ENCODE measurements at regions not wholly inside any gene's neighbourhood (a gene's known extent, or its start where the extent isn't known, plus 50 kb on each side); places are given as distances from the start of the nearest gene placed in this dataset.

DNA sequence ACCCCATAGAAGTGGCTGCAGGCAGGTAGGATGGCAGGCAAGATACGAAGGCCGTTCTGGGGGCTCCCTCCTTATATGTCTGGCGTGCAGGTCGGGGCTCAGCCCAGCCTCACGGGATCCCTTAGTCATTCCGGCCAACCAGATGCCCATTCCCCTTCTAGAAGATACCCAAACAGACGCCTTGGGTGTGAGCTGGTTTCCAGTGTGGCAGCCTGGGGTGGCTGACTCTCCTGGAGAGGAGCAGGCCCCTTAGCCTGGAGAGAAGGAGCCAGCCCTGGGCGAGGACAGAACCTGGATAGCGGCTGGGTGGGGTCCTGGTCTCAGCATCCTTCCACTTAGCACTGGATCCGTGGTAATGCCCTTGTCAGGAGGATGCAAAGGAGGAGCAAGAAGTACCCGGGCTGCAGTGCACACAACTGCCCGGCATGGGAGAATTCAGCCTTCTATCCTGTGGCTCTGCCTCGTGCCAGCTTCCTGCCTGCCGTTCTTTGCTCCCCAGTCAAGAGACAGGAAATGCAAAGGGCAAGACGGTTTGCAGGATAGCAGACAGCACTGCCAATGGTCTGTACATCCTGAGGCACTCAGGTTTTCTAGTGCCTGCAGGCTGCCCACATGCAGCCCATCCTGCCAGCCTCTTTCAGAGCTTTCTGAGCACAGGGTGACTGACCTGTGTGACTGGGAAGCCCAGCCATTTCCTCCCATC, 56.7 kb upstream of the WASF3 start:
- intact Hi-C loops (cut with micrococcal nuclease) = no loop called here
- peaks cover 13% of the 10 kb centered on the region for H3K4me1 Mint-ChIP-seq (ENCODE audit: low read depth)
- ChIA-PET POLR2A (no interaction called here), CTCF (interaction anchor here (1.2 to 2.5 kb wide), 2 partner anchors 198 to 316 kb away, joined by 4 to 11 read pairs; no protein-coding TSS in a partner anchor)
- H3K9me3 Mint-ChIP-seq = no peaks in the 10 kb centered on the region
- ATAC-seq (no peak), DNase-seq (no peak)
- H3K36me3 Mint-ChIP-seq (ENCODE audit: low read depth) = no peaks in the 10 kb centered on the region
- H3K27me3 Mint-ChIP-seq = peaks cover 2% of the 10 kb centered on the region
- H3K4me3 Mint-ChIP-seq = no peak overlapping the region
- no peak overlapping the region for H3K27ac Mint-ChIP-seq
- TF ChIP-seq, protein P1, sequence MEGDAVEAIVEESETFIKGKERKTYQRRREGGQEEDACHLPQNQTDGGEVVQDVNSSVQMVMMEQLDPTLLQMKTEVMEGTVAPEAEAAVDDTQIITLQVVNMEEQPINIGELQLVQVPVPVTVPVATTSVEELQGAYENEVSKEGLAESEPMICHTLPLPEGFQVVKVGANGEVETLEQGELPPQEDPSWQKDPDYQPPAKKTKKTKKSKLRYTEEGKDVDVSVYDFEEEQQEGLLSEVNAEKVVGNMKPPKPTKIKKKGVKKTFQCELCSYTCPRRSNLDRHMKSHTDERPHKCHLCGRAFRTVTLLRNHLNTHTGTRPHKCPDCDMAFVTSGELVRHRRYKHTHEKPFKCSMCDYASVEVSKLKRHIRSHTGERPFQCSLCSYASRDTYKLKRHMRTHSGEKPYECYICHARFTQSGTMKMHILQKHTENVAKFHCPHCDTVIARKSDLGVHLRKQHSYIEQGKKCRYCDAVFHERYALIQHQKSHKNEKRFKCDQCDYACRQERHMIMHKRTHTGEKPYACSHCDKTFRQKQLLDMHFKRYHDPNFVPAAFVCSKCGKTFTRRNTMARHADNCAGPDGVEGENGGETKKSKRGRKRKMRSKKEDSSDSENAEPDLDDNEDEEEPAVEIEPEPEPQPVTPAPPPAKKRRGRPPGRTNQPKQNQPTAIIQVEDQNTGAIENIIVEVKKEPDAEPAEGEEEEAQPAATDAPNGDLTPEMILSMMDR (IDR thresholded peaks at IDR 0.05) = no peak

DNA sequence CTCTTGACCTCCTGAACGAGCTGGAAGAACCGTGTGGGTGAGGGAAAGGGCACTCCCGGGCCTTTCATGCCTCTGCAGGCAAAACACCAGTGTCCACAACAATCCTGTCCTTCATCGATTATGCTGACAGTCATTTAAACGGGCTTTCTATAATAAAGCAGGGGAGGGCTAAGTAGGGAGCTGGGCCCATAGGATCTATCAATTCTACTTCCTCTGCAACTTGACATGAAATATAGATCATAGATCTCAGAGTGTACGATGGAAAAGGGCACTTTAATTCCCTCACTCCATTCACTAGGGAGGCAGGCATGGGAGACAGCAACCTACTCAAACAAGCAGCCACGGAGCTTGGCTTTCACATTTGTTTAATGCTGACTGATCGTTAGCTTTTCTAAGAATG, 55.8 kb upstream of the WASF3 start:
- POLR2A ChIA-PET = no interaction called here
- TF ChIP-seq, protein P1 (IDR thresholded peaks at IDR 0.05) = no peak
- no peak for DNase-seq
- intact Hi-C loops (cut with micrococcal nuclease) = no loop called here
- CTCF ChIA-PET = interaction anchor here (1.6 to 2.5 kb wide), 2 partner anchors 10 to 197 kb away, joined by 3 to 11 read pairs; no protein-coding TSS in a partner anchor
- no peak for ATAC-seq
- Mint-ChIP-seq H3K27ac (no peak overlapping the region), H3K4me1 (ENCODE audit: low read depth) (peaks cover 13% of the 10 kb centered on the region), H3K4me3 (no peak overlapping the region), H3K9me3 (no peaks in the 10 kb centered on the region), H3K27me3 (no peaks in the 10 kb centered on the region), H3K36me3 (ENCODE audit: low read depth) (no peaks in the 10 kb centered on the region)

DNA sequence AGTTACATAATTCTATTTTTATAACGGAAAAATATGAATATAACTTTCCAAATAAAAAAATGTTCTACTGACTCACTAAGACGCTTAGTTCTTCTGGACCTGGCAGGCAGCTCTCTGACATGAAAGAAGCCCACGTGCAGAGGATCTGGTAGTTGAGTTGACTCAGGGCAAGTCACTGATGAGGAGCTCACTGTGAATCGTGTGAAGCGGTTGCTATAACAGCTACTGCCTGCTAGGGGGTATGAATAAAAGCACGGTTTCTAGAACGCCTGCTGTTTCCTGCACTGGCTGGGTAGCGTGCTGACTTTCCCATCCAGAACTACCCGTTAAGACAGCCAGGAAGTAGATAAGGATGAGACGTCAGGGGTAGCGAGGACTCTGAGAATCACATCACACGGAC, 54.7 kb upstream of the WASF3 start:
- ChIA-PET POLR2A (no interaction called here), CTCF (interaction anchor here (1.4 to 2.5 kb wide), 4 partner anchors 9 to 318 kb away, joined by 3 to 11 read pairs (median 5); no protein-coding TSS in a partner anchor)
- intact Hi-C loops (cut with micrococcal nuclease) = no loop called here
- TF ChIP-seq, protein P1 (IDR thresholded peaks at IDR 0.05) = peak; percentile 32
- H3K9me3 Mint-ChIP-seq = no peaks in the 10 kb centered on the region
- peaks cover under 1% of the 10 kb centered on the region for H3K27me3 Mint-ChIP-seq
- H3K4me1 Mint-ChIP-seq (ENCODE audit: low read depth) = peaks cover 13% of the 10 kb centered on the region
- H3K36me3 Mint-ChIP-seq (ENCODE audit: low read depth) = no peaks in the 10 kb centered on the region
- H3K27ac Mint-ChIP-seq = no peak overlapping the region
- no peak overlapping the region for H3K4me3 Mint-ChIP-seq
- DNase-seq = peak; percentile 52
- ATAC-seq = peak; percentile 93

DNA sequence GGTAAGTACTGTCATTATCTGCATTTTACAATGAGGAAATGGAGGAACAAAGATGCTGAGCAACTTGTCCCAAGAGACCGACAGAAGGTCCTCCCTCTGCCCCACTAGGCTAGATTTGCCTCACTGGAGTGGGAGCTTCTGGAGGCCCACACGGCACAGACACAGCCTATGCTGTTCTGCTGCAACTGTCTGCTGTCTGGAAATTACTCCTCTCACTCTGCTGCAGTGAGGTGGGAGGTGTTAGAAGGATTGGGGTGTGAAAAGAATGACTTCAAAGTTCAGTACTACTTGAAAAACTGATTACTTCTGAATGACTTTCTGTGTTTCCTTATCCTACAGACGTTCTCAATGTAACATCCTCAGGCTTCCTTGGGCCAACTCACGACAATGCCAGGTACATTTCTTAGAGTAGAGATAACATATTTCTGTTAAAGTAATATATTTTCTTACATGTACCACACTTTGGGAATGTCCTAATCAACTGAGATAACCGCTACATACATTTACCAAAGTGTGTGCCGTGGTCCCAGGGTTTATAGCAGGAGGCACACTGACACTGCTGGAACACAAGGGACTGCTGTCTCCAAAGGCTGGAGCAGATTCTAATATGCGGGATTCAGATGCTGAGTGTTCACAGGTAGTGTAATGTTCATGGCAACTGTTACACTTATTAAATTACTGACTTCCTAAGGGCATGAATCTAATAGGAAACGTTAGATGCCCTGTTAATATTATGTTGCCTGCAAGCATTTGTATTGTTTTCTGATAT, 53.5 kb upstream of the WASF3 start:
- H3K27ac Mint-ChIP-seq = no peak overlapping the region
- H3K4me1 Mint-ChIP-seq (ENCODE audit: low read depth) = peaks cover 13% of the 10 kb centered on the region
- H3K27me3 Mint-ChIP-seq = peaks cover 2% of the 10 kb centered on the region
- no peak for DNase-seq
- POLR2A ChIA-PET = no interaction called here
- H3K36me3 Mint-ChIP-seq (ENCODE audit: low read depth) = no peaks in the 10 kb centered on the region
- intact Hi-C loops (cut with micrococcal nuclease) = no loop called here
- H3K4me3 Mint-ChIP-seq = no peak overlapping the region
- no peaks in the 10 kb centered on the region for H3K9me3 Mint-ChIP-seq
- no peak for ATAC-seq
- CTCF ChIA-PET = interaction anchor here (1.3 to 1.5 kb wide), 3 partner anchors 21 to 319 kb away, joined by 3 to 5 read pairs (median 5); no protein-coding TSS in a partner anchor
- TF ChIP-seq, protein P1 (IDR thresholded peaks at IDR 0.05) = no peak

Data from activated CD8-positive, alpha-beta T cell treated with anti-CD3 and anti-CD28 coated beads for 36 hours (primary cell).